ENCODE measurements at regions not wholly inside any gene's neighbourhood (a gene's known extent, or its start where the extent isn't known, plus 50 kb on each side); places are given as distances from the start of the nearest gene placed in this dataset.

- DNase-seq, result no peak
These were observed 273.7 kb downstream of the SOX9 start for GRCh38 chr17:72394531-72394930.

- DNase-seq, result no peak
These were observed 275.3 kb downstream of the SOX9 start for GRCh38 chr17:72396121-72396520.

GRCh38 chr17:72397223-72397667 is 276.4 kb downstream of the SOX9 start:
- DNase-seq, result no peak

- no peak for DNase-seq
These were observed 276.9 kb downstream of the SOX9 start for GRCh38 chr17:72397687-72398086.

GRCh38 chr17:72399023-72399607 is 278.3 kb downstream of the SOX9 start:
- DNase-seq, result no peak

- DNase-seq, result no peak
These were observed 279.0 kb downstream of the SOX9 start for GRCh38 chr17:72399608-72400487.

- DNase-seq, result no peak
These were observed 279.6 kb downstream of the SOX9 start for GRCh38 chr17:72400488-72400827.

GRCh38 chr17:72400863-72401262 is 280.0 kb downstream of the SOX9 start:
- no peak for DNase-seq

- no peak for DNase-seq
These were observed 281.3 kb downstream of the SOX9 start for GRCh38 chr17:72401883-72402726.

GRCh38 chr17:72402727-72403210 is 281.9 kb downstream of the SOX9 start:
- DNase-seq, result no peak

- no peak for DNase-seq
These were observed 282.9 kb downstream of the SOX9 start for GRCh38 chr17:72403713-72404209.

- no peak for DNase-seq
These were observed 284.1 kb downstream of the SOX9 start for GRCh38 chr17:72404872-72405271.

- DNase-seq, result no peak
These were observed 284.9 kb downstream of the SOX9 start for GRCh38 chr17:72405662-72406230.

- no peak for DNase-seq
These were observed 285.7 kb downstream of the SOX9 start for GRCh38 chr17:72406498-72406897.

GRCh38 chr17:72407336-72407909 is 286.6 kb downstream of the SOX9 start:
- DNase-seq, result no peak

- no peak for DNase-seq
These were observed 287.1 kb downstream of the SOX9 start for GRCh38 chr17:72407931-72408330.

GRCh38 chr17:72408641-72409040 is 287.8 kb downstream of the SOX9 start:
- no peak for DNase-seq

- no peak for DNase-seq
These were observed 288.7 kb downstream of the SOX9 start for GRCh38 chr17:72409405-72410002.

- DNase-seq, result no peak
These were observed 290.3 kb downstream of the SOX9 start for GRCh38 chr17:72411124-72411563.

GRCh38 chr17:72412650-72413076 is 291.8 kb downstream of the SOX9 start:
- DNase-seq, result no peak

- DNase-seq, result no peak
These were observed 292.5 kb downstream of the SOX9 start for GRCh38 chr17:72413077-72414031.
